ENCODE measurements at regions not wholly inside any gene's neighbourhood (a gene's known extent, or its start where the extent isn't known, plus 50 kb on each side); places are given as distances from the start of the nearest gene placed in this dataset.

GRCh38 chr3:40780291-40780924 lies 255.6 kb downstream of the ZNF621 start:
- TF ChIP-seq POLR2A (IDR thresholded peaks at IDR 0.05) (no peak), CTCF (IDR thresholded peaks at IDR 0.05) (peak in 3 of 6 experiments; percentile 8 to 28 (median 23))

All from thyroid gland (tissue), 4 donors.